Neural progenitor cell (in vitro differentiated cells): ENCODE measurements at regions not wholly inside any gene's neighbourhood (a gene's known extent, or its start where the extent isn't known, plus 50 kb on each side); places are given as distances from the start of the nearest gene placed in this dataset.

Experiments
- DNase-seq: peaks from one replicate; pipeline ENCODE4 v3.0.0-alpha.2; 2016; ENCODE audit warnings: low spot score
- H2AFZ ChIP-seq: fragments of 200-600 bp; sonication (generic); replicated peaks from 2 replicates; pipeline ENCODE4 v1.6.1; 2016; ENCODE audit warnings: antibody characterized with exemption
- H3F3A ChIP-seq: fragments of 200-600 bp; sonication (generic); 2 replicates; pipeline ENCODE4 v1.6.1; 2016; ENCODE audit warnings: antibody characterized with exemption, low read depth
- H3K27ac ChIP-seq: fragments of 200-600 bp; sonication (generic); 2 replicates; pipeline ENCODE4 v1.5.1; 2016; ENCODE audit warnings: mild to moderate bottlenecking
- H3K27me3 ChIP-seq: fragments of 200-600 bp; sonication (generic); 2 replicates; pipeline ENCODE4 v1.6.1; 2016; ENCODE audit warnings: mild to moderate bottlenecking, moderate library complexity
- H3K36me3 ChIP-seq: fragments of 200-600 bp; sonication (generic); 2 replicates; pipeline ENCODE4 v1.5.1; 2016
- H3K4me1 ChIP-seq: fragments of 200-600 bp; sonication (generic); 2 replicates; pipeline ENCODE4 v1.6.1; 2016; ENCODE audit warnings: mixed run types
- H3K4me2 ChIP-seq: fragments of 200-600 bp; sonication (generic); 2 replicates; pipeline ENCODE4 v1.6.1; 2016
- H3K4me3 ChIP-seq: fragments of 200-600 bp; sonication (generic); 2 replicates; pipeline ENCODE4 v1.5.1; 2016
- H3K79me2 ChIP-seq: fragments of 200-600 bp; sonication (generic); 2 replicates; pipeline ENCODE4 v1.6.1; 2016; ENCODE audit warnings: low read depth
- H3K9ac ChIP-seq: fragments of 200-600 bp; sonication (generic); 2 replicates; pipeline ENCODE4 v1.6.1; 2016
- H3K9me3 ChIP-seq: fragments of 200-600 bp; sonication (generic); 2 replicates; pipeline ENCODE4 v1.5.1; 2016; ENCODE audit warnings: low read depth
- H4K20me1 ChIP-seq: fragments of 200-600 bp; sonication (generic); 2 replicates; pipeline ENCODE4 v1.6.1; 2016; ENCODE audit warnings: low read depth
- H3K27ac Mint-ChIP-seq: 3 replicates; pipeline ENCODE4 v1.8.0; 2021; ENCODE audit warnings: mixed read lengths
- H3K27me3 Mint-ChIP-seq: 2 replicates; pipeline ENCODE4 v1.8.0; 2022; ENCODE audit warnings: low read depth, mild to moderate bottlenecking, inconsistent platforms, moderate library complexity, mixed read lengths; ENCODE audit not compliant: insufficient read depth
- H3K36me3 Mint-ChIP-seq: 3 replicates; pipeline ENCODE4 v1.8.0; 2021; ENCODE audit warnings: mixed read lengths
- H3K4me1 Mint-ChIP-seq: 3 replicates; pipeline ENCODE4 v1.8.0; 2021; ENCODE audit warnings: mixed read lengths
- H3K4me3 Mint-ChIP-seq: 3 replicates; pipeline ENCODE4 v1.8.0; 2021; ENCODE audit warnings: mild to moderate bottlenecking, moderate library complexity, mixed read lengths
- H3K9me3 Mint-ChIP-seq: 3 replicates; pipeline ENCODE4 v1.8.0; 2020; ENCODE audit warnings: mixed read lengths
- EZH2 ChIP-seq: fragments of 200-600 bp; sonication (generic); IDR thresholded peaks from 2 replicates; pipeline ENCODE4 v1.6.1; 2017; ENCODE audit warnings: antibody characterized with exemption, mild to moderate bottlenecking, moderate library complexity
- EZH2phosphoT487 ChIP-seq: fragments of 200-600 bp; sonication (generic); IDR thresholded peaks from 2 replicates; pipeline ENCODE4 v1.6.1; 2017; ENCODE audit warnings: antibody characterized with exemption
- TF ChIP-seq, protein P1 (sequence below): fragments of 200-600 bp; sonication (generic); IDR thresholded peaks from 2 replicates; pipeline ENCODE4 v1.5.1; 2017; ENCODE audit warnings: antibody characterized with exemption, mild to moderate bottlenecking

GRCh38 chr4:25513814-25514213, 136.8 kb downstream of the ANAPC4 start:
- H2AFZ ChIP-seq: no peak overlapping the region
- no peaks in the 10 kb centered on the region for H3F3A ChIP-seq
- no peaks in the 10 kb centered on the region for H3K79me2 ChIP-seq
- no peak overlapping the region for H3K4me3 ChIP-seq
- no peak overlapping the region for H3K27ac ChIP-seq
- no peaks in the 10 kb centered on the region for H3K27me3 ChIP-seq
- no peaks in the 10 kb centered on the region for H4K20me1 ChIP-seq
- Mint-ChIP-seq H3K36me3 (no peaks in the 10 kb centered on the region), H3K27me3 (peaks cover 3% of the 10 kb centered on the region), H3K9me3 (no peaks in the 10 kb centered on the region), H3K4me3 (no peak overlapping the region), H3K4me1 (no peaks in the 10 kb centered on the region), H3K27ac (no peak overlapping the region)
- H3K36me3 ChIP-seq: no peaks in the 10 kb centered on the region
- no peak overlapping the region for H3K4me2 ChIP-seq
- TF ChIP-seq, protein P1, sequence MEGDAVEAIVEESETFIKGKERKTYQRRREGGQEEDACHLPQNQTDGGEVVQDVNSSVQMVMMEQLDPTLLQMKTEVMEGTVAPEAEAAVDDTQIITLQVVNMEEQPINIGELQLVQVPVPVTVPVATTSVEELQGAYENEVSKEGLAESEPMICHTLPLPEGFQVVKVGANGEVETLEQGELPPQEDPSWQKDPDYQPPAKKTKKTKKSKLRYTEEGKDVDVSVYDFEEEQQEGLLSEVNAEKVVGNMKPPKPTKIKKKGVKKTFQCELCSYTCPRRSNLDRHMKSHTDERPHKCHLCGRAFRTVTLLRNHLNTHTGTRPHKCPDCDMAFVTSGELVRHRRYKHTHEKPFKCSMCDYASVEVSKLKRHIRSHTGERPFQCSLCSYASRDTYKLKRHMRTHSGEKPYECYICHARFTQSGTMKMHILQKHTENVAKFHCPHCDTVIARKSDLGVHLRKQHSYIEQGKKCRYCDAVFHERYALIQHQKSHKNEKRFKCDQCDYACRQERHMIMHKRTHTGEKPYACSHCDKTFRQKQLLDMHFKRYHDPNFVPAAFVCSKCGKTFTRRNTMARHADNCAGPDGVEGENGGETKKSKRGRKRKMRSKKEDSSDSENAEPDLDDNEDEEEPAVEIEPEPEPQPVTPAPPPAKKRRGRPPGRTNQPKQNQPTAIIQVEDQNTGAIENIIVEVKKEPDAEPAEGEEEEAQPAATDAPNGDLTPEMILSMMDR: no peak
- TF ChIP-seq EZH2 (no peak), EZH2phosphoT487 (no peak)
- no peak overlapping the region for H3K9ac ChIP-seq
- no peak for DNase-seq
- no peaks in the 10 kb centered on the region for H3K9me3 ChIP-seq
- no peaks in the 10 kb centered on the region for H3K4me1 ChIP-seq

- Histone ChIP-seq H4K20me1 (no peaks in the 10 kb centered on the region), H3K4me3 (no peak overlapping the region), H3K4me2 (no peak overlapping the region), H2AFZ (no peak overlapping the region), H3K79me2 (no peaks in the 10 kb centered on the region), H3F3A (peaks cover 13% of the 10 kb centered on the region), H3K9me3 (no peaks in the 10 kb centered on the region), H3K36me3 (no peaks in the 10 kb centered on the region), H3K27me3 (no peaks in the 10 kb centered on the region), H3K9ac (no peak overlapping the region), H3K4me1 (peaks cover 17% of the 10 kb centered on the region), H3K27ac (no peak overlapping the region)
- no peaks in the 10 kb centered on the region for H3K9me3 Mint-ChIP-seq
- H3K4me1 Mint-ChIP-seq: peaks cover 9% of the 10 kb centered on the region
- no peak overlapping the region for H3K4me3 Mint-ChIP-seq
- H3K36me3 Mint-ChIP-seq: no peaks in the 10 kb centered on the region
- TF ChIP-seq, protein P1: no peak
- TF ChIP-seq EZH2 (no peak), EZH2phosphoT487 (no peak)
- no peak for DNase-seq
- H3K27ac Mint-ChIP-seq: no peak overlapping the region
- no peaks in the 10 kb centered on the region for H3K27me3 Mint-ChIP-seq
These were observed 132.2 kb upstream of the SLC34A2 start for GRCh38 chr4:25523405-25523804.

- no peaks in the 10 kb centered on the region for H3K27me3 Mint-ChIP-seq
These were observed 131.0 kb upstream of the SLC34A2 start for GRCh38 chr4:25524663-25525062.

More at GRCh38 chr4:25524663-25525062, 131.0 kb upstream of the SLC34A2 start:
- H3K36me3 ChIP-seq: no peaks in the 10 kb centered on the region
- no peak overlapping the region for H3K4me3 ChIP-seq
- H3K9ac ChIP-seq: no peak overlapping the region
- peak overlapping the region; percentile 16 for H3K27ac ChIP-seq
- no peaks in the 10 kb centered on the region for H3K79me2 ChIP-seq
- H2AFZ ChIP-seq: peak overlapping the region; percentile 36
- H3K9me3 Mint-ChIP-seq: no peaks in the 10 kb centered on the region
- no peaks in the 10 kb centered on the region for H3K9me3 ChIP-seq
- H3K4me3 Mint-ChIP-seq: no peak overlapping the region
- no peak for TF ChIP-seq EZH2phosphoT487
- TF ChIP-seq, protein P1: no peak
- H3K4me1 Mint-ChIP-seq: peaks cover 7% of the 10 kb centered on the region
- peaks cover 17% of the 10 kb centered on the region for H3K4me1 ChIP-seq
- peak overlapping the region; percentile 33 for H3K4me2 ChIP-seq
- H4K20me1 ChIP-seq: no peaks in the 10 kb centered on the region
- no peak overlapping the region for H3K27ac Mint-ChIP-seq
- peaks cover 13% of the 10 kb centered on the region for H3F3A ChIP-seq
- no peaks in the 10 kb centered on the region for H3K27me3 ChIP-seq
- H3K36me3 Mint-ChIP-seq: no peaks in the 10 kb centered on the region
- peak; percentile 25 for DNase-seq
